SIG-M5 treated with dmso at 0.1 percent for 504 hours (cell line): ENCODE measurements at regions not wholly inside any gene's neighbourhood (a gene's known extent, or its start where the extent isn't known, plus 50 kb on each side); places are given as distances from the start of the nearest gene placed in this dataset.
"Not testable (repeated sequence)": the region's sequence is repeated elsewhere in the genome, so short reads cannot be mapped to it uniquely, and the experiment has no call there.

Experiments
- DNase-seq: peaks from one replicate; lab custom pipeline; 2025; ENCODE audit not compliant: unreplicated experiment; lab: John Stamatoyannopoulos, UW

- no peak for DNase-seq
These were observed 938.9 kb upstream of the ADGRL4 start for GRCh38 chr1:79945391-79945790.

- no peak for DNase-seq
These were observed 922.8 kb upstream of the ADGRL4 start for GRCh38 chr1:79929356-79929755.

GRCh38 chr1:79928901-79929300 is 922.4 kb upstream of the ADGRL4 start:
- DNase-seq, result no peak

DNA sequence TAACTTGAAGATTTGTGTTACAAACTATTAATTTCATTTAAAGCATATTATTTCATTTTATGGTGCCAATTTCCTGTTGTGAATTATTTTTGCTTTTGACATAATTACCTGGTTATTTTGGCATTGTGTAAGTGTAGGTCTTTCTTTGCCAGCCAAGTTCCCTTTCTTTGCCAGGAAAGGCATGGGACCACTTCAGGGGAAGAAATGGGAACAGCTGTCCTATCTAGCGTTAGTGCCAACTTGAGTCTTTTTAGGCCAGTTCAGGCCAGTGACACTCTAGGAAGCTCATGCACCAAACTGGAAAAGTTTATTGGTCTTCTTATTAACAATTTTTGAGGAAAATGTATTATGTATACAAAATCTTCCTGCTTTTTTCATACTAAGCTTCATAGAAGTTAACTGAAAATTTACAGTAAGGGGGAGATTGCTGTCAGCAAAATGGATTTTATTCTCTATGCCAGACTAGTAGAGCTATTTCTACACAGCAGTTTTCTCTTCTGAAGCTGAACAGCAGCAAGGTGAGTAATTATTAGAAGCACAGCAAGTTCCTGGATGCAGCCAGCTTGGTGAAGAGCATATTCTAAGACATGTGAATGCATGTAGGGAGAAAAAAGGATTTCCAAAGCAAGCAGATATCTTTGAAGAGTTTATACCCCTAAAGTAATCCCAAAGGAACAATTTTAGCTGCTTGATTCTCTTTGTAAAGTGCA is 914.6 kb upstream of the ADGRL4 start:
- DNase-seq, result no peak

DNA sequence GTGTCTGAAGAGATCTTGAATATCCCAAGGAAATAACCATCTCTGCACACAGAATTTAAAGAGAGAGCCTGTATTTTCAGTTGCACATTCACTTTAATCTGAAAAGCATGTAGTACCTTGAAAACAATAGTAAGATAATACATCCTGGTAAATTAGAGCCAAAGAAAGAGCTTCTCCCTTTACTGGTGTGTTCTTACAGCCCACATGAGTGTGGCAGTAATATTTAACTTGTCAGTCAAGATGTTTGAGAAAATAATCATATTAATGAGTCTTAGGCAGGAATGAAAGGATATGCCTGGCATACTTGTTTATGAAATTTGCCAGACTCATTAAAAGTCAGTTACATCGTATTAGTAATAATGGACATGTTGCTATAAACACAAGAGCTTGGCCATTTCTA is 908.4 kb upstream of the ADGRL4 start:
- no peak for DNase-seq

DNA sequence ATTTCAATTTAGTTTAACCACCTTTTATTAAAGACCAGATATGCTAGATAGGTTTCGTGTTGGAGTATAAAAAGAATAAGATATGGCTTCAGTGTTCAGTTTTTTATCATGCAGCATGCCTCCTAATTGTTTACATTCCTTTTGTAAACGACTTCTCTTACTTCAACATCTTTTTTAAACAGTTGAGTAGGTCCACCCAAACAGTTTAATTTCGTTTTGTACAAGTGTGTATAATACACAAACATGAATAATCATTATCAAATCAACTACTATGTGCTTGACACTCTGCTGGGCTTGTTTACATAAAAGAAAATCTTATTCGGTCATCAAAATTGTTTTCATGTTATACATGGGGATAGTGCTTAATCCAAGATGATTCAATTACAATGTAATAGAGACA is 906.3 kb upstream of the ADGRL4 start:
- DNase-seq, result no peak

DNA sequence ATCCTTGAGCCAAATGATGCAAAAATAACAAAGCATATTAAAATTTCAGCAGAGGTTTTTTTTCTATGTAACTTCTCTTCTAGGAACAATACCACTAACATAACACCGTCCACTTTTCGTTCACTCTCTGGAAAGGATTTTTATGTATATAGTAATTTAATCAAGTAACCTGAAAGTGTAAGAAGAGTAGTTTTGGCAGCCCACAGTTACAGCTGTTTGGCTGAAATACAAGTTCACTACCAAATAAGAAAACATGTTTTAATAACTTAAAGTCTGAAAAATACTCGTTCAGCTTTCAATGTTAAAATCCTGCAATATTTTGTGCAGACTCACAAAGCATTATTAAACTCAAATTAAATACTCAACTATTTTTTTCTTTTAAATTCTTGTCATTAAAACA is 896.8 kb upstream of the ADGRL4 start:
- no peak for DNase-seq

DNA sequence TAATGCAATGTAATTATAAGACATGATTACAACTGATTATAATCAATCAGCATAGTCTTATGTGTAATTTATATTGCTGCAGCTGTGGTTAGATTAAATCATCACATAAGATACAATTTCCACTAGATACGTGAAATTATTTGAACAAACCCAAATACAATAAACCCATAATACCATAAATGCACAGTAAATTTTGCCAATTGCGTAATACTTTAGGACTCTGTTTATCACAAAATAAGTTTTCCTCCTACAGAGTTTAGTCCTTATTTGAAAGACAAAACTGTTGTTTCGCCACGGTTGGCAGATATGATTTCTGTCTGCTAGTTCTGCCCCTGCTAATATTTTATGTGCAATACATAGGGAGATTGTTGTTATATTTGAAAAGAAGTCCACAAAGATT is 895.9 kb upstream of the ADGRL4 start:
- DNase-seq, result no peak

- no peak for DNase-seq
These were observed 893.4 kb upstream of the ADGRL4 start for GRCh38 chr1:79899914-79900313.

- DNase-seq, result no peak
These were observed 889.6 kb upstream of the ADGRL4 start for GRCh38 chr1:79896140-79896539.

GRCh38 chr1:79895573-79895972 is 889.0 kb upstream of the ADGRL4 start:
- DNase-seq, result no peak

- DNase-seq, result not testable (repeated sequence)
These were observed 887.6 kb upstream of the ADGRL4 start for GRCh38 chr1:79894129-79894528.

GRCh38 chr1:79887059-79887458 is 880.5 kb upstream of the ADGRL4 start:
- no peak for DNase-seq

DNA sequence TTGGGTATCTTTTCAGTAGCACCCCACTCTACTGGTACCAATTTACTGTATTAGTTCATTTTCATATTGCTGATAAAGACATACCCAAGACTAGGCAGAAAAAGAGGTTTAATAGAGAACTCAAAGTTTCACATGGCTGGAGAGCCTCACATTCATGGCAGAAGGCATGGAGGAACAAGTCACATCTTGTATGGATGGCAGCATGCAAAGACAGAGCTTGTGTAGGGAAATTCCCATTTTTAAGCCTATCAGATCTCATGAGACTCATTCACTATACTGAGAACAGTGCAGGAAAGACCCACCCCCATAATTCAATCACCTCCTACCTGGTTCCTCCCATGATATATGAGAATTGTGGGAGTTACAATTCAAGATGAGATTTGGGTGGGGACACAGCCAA is 878.6 kb upstream of the ADGRL4 start:
- no peak for DNase-seq

DNA sequence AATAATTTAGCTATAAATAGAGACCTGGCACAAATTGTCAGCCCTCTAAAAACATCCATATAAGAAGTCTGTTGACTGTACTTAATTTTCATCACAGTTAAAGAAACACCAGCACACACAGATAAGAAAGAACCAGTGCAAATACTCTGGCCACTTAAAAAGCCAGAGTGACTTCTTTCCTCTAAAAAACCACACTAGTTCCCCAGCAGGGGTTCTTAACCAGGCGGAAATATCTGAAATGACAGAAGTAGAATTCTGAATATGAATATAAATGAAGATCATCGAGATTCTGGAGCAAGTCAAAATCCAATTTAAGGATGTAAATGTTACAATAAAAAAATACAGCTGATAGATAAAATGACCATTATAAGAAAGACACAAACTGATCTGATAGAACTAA is 870.6 kb upstream of the ADGRL4 start:
- no peak for DNase-seq

DNA sequence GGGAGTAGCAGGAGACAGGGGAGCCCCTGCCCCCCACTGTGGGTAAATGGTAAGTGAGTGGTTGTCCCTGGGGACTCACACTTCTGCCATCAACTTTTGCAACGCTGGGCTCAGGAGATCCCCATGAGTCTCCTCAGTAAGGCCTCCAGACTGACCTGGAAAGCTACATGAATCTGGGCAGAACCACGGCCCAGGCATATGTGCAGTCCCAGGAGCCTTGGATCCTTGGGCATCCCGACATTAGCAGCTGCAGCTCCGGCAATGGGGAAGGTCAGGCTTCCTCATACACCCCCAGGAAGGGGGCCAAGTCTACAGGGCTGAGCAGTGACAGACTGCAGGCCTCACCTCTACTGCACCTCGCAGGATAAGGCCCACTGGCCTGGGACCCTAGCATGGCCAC is 868.7 kb upstream of the ADGRL4 start:
- DNase-seq, result no peak

- DNase-seq, result no peak
These were observed 867.8 kb upstream of the ADGRL4 start for GRCh38 chr1:79874289-79874688.

GRCh38 chr1:79859212-79859948 is 852.9 kb upstream of the ADGRL4 start:
- no peak for DNase-seq

GRCh38 chr1:79852004-79852403 is 845.5 kb upstream of the ADGRL4 start:
- DNase-seq, result no peak

DNA sequence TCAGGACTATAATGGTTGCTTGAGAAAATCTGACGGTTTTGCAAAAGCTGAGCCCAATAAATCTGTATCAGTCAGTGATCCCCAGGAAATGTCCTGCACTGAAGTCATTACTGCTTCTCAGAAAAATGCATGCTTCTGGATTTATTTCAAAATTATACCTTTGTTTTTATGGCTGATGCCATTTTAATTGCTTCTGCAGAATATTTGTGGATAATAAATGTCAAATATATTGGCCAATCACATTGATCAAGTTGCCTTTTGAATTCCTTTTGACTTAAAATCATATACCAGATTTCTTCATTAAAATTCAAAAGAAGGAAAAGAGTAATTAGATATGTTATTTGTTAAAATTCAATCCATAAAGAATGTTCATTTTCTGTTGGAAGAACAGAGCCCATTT is 842.9 kb upstream of the ADGRL4 start:
- no peak for DNase-seq

DNA sequence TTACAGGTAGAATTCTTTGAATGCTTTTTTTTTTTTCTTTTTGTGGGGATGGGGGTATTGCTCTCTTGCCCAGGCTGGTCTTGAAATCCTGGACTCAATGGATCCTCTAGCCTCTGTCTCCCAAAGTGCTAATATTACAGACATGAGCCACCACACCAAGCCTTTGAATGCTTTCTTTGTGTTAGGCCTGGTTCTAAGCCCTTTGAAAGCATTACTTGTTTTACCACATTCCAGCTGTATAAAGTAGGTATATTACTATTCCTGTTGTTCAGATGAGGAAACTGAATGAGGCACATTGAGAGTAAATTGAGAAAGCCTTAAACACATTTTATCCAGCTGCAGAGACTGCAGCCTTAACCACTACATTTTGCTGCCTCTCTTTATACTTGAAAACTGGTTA is 841.8 kb upstream of the ADGRL4 start:
- no peak for DNase-seq

GRCh38 chr1:79847700-79848099 is 841.2 kb upstream of the ADGRL4 start:
- DNase-seq, result no peak

- no peak for DNase-seq
These were observed 839.4 kb upstream of the ADGRL4 start for GRCh38 chr1:79845936-79846335.
